ENCODE measurements at regions not wholly inside any gene's neighbourhood (a gene's known extent, or its start where the extent isn't known, plus 50 kb on each side); places are given as distances from the start of the nearest gene placed in this dataset.

DNA sequence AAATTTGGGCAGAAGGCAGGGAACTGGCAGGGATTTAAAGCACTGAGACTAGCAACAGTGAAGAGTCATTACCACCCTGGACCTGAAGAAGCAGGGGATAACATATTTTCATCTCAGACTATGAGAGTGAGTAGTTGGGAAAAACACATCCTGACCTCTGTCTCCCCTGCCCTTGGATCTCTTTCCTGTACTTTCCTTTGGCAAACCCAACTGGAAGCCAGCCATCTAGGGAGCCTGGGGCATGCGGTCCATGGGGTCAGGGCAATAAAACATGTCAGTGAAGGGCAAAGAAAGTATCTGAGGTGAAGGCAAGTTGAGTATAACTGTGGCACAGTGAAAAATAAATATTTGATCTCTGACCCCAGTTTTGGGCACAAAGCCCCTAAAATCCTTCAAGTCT, 698.2 kb downstream of the DOK5 start:
- no peak overlapping the region for H3K27ac Mint-ChIP-seq
- Histone ChIP-seq H3K4me3 (ENCODE audit: low read length) (no peak overlapping the region), H3K9me3 (ENCODE audit: control insufficient read depth, low read length) (peaks cover 14% of the 10 kb centered on the region), H3K27me3 (ENCODE audit: control insufficient read depth, insufficient read depth, low read length, poor library complexity, severe bottlenecking) (peaks cover 31% of the 10 kb centered on the region), H3K4me1 (ENCODE audit: control insufficient read depth, insufficient read depth, low read length) (no peaks in the 10 kb centered on the region), H3K36me3 (ENCODE audit: control insufficient read depth, insufficient read depth, low read length) (no peaks in the 10 kb centered on the region), H3K9ac (ENCODE audit: extremely low read depth, low read length, poor library complexity, severe bottlenecking) (no peak overlapping the region), H3K27ac (ENCODE audit: low read depth, low read length) (no peak overlapping the region)
- H3K36me3 Mint-ChIP-seq (ENCODE audit: low read depth) = no peaks in the 10 kb centered on the region
- no peak for DNase-seq
- WGBS, 2 experiments (ENCODE audit: insufficient coverage in 1 of 2, insufficient read length in 1 of 2) = 75% methylated on average over 1 of the region's 1 CpG; no CpG with 5 or more reads in 1 of the 2 experiments
- peaks cover 21% of the 10 kb centered on the region for H3K27me3 Mint-ChIP-seq (ENCODE audit: insufficient read depth)
- H3K4me3 Mint-ChIP-seq = no peak overlapping the region
- no peaks in the 10 kb centered on the region for H3K4me1 Mint-ChIP-seq
- H3K9me3 Mint-ChIP-seq = no peaks in the 10 kb centered on the region
- TF ChIP-seq, protein P1, sequence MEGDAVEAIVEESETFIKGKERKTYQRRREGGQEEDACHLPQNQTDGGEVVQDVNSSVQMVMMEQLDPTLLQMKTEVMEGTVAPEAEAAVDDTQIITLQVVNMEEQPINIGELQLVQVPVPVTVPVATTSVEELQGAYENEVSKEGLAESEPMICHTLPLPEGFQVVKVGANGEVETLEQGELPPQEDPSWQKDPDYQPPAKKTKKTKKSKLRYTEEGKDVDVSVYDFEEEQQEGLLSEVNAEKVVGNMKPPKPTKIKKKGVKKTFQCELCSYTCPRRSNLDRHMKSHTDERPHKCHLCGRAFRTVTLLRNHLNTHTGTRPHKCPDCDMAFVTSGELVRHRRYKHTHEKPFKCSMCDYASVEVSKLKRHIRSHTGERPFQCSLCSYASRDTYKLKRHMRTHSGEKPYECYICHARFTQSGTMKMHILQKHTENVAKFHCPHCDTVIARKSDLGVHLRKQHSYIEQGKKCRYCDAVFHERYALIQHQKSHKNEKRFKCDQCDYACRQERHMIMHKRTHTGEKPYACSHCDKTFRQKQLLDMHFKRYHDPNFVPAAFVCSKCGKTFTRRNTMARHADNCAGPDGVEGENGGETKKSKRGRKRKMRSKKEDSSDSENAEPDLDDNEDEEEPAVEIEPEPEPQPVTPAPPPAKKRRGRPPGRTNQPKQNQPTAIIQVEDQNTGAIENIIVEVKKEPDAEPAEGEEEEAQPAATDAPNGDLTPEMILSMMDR (conservative IDR thresholded peaks at IDR 0.05) = no peak

DNA sequence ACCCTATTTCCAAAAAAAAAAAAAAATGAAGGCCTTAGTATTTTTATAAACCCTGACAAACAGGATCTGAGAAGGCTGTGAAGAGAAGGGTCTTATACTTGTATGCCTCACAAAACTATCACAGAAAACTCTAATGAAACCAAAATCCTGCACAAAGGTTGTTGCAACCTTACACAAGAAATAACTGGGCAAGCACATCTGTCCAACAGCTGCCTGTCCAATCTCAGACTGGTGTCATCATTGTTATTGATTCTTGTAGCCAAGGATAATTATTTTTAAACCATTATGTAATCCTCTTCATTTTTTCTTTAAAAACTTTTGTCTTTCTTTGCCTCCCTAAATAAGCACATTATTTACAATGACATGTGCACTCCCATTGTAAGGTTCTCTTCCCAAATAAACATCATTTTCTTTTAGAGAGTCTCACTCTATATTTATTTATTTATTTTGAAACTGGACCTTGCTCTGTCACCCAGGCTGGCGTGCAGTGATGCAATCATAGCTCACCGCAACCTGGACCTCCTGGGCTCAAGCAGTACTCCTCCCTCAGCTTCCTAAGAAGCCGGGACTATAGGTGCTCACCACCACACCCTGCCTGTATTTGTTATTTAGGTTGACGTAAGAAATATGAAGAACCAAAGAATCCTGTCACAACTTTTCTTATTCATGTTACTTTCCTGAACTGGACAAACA, 697.1 kb downstream of the DOK5 start:
- Histone ChIP-seq H3K4me1 (ENCODE audit: control insufficient read depth, insufficient read depth, low read length) (no peaks in the 10 kb centered on the region), H3K36me3 (ENCODE audit: control insufficient read depth, insufficient read depth, low read length) (no peaks in the 10 kb centered on the region), H3K27ac (ENCODE audit: low read depth, low read length) (no peak overlapping the region), H3K9me3 (ENCODE audit: control insufficient read depth, low read length) (peaks cover 6% of the 10 kb centered on the region), H3K9ac (ENCODE audit: extremely low read depth, low read length, poor library complexity, severe bottlenecking) (no peak overlapping the region), H3K27me3 (ENCODE audit: control insufficient read depth, insufficient read depth, low read length, poor library complexity, severe bottlenecking) (peaks cover 31% of the 10 kb centered on the region), H3K4me3 (ENCODE audit: low read length) (no peak overlapping the region)
- Mint-ChIP-seq H3K4me1 (no peaks in the 10 kb centered on the region), H3K9me3 (no peaks in the 10 kb centered on the region), H3K4me3 (no peak overlapping the region), H3K27me3 (ENCODE audit: insufficient read depth) (peaks cover 21% of the 10 kb centered on the region), H3K36me3 (ENCODE audit: low read depth) (no peaks in the 10 kb centered on the region), H3K27ac (no peak overlapping the region)
- TF ChIP-seq, protein P1 (conservative IDR thresholded peaks at IDR 0.05) = no peak
- no peak for DNase-seq
- WGBS, 2 experiments (ENCODE audit: insufficient coverage in 1 of 2, insufficient read length in 1 of 2) = 90 to 93% methylated on average over 3 to 4 of the region's 4 CpGs

DNA sequence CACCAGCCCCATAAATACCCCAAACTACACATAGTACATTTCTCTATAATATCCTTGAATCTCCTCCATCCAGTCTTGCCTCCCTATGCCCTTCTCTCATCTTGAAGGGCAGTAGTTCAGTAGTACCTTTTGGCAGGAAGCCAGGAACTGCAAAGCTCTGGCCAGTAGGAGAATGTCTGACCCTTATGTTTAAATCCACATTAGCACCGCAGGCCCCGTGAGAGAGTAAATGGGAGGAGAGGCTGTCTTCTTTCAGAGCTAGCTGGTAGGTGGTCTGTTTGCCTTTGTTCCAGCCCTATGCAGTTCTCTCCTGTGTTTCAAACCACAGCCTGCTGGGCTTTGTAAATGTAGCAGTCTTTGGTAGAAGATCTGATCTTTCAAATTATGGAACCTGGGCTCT, 690.7 kb downstream of the DOK5 start:
- no peaks in the 10 kb centered on the region for H3K9me3 ChIP-seq (ENCODE audit: control insufficient read depth, low read length)
- H3K27ac ChIP-seq (ENCODE audit: low read depth, low read length) = no peak overlapping the region
- H3K4me3 ChIP-seq (ENCODE audit: low read length) = no peak overlapping the region
- no peaks in the 10 kb centered on the region for H3K4me1 ChIP-seq (ENCODE audit: control insufficient read depth, insufficient read depth, low read length)
- H3K27me3 ChIP-seq (ENCODE audit: control insufficient read depth, insufficient read depth, low read length, poor library complexity, severe bottlenecking) = no peaks in the 10 kb centered on the region
- no peak overlapping the region for H3K4me3 Mint-ChIP-seq
- peak; percentile 84 for DNase-seq
- TF ChIP-seq, protein P1 (conservative IDR thresholded peaks at IDR 0.05) = no peak
- no peaks in the 10 kb centered on the region for H3K36me3 ChIP-seq (ENCODE audit: control insufficient read depth, insufficient read depth, low read length)
- peaks cover 6% of the 10 kb centered on the region for H3K4me1 Mint-ChIP-seq
- no peaks in the 10 kb centered on the region for H3K9me3 Mint-ChIP-seq
- no peaks in the 10 kb centered on the region for H3K36me3 Mint-ChIP-seq (ENCODE audit: low read depth)
- 47% methylated on average over 2 of the region's 2 CpGs; no CpG with 5 or more reads in 1 of the 2 experiments for WGBS, 2 experiments (ENCODE audit: insufficient coverage in 1 of 2, insufficient read length in 1 of 2)
- H3K9ac ChIP-seq (ENCODE audit: extremely low read depth, low read length, poor library complexity, severe bottlenecking) = no peak overlapping the region
- peak overlapping the region; percentile 41 for H3K27ac Mint-ChIP-seq
- no peaks in the 10 kb centered on the region for H3K27me3 Mint-ChIP-seq (ENCODE audit: insufficient read depth)

Measured in endodermal cell (in vitro differentiated cells).